B cell (primary cell): ENCODE measurements at regions not wholly inside any gene's neighbourhood (a gene's known extent, or its start where the extent isn't known, plus 50 kb on each side); places are given as distances from the start of the nearest gene placed in this dataset.

ENCODE experiments used
- EZH2 ChIP-seq: IDR thresholded peaks from 2 replicates; pipeline ENCODE4 v1.6.1; 2012; ENCODE audit warnings: borderline replicate concordance, low read depth, mild to moderate bottlenecking, moderate library complexity, low read length; ENCODE audit not compliant: insufficient read depth, poor library complexity, severe bottlenecking
- TF ChIP-seq, protein P1 (sequence below): fragments of 200-600 bp; IDR thresholded peaks from one replicate; pipeline ENCODE4 v1.8.0; 2022; ENCODE audit warnings: antibody characterized with exemption, mild to moderate bottlenecking

DNA sequence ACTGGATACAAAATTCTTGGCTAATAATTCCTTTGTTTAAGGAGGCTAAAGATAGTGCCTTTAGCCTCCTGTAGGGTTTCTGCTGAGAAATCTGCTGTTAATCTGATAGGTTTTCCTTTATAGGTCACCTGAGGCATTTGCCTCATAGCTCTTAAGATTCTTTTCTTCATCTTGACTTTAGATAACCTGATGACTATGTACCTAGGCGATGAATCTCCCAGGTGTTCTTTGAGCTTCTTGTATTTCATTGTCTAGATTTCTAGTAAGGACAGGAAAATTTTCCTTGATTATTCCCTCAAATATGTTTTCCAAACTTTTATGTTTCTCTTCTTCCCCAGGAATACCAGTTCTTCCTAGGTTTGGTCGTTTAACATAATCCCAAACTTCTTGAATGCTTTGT is 479.4 kb upstream of the MAN1A1 start:
- TF ChIP-seq, protein P1, sequence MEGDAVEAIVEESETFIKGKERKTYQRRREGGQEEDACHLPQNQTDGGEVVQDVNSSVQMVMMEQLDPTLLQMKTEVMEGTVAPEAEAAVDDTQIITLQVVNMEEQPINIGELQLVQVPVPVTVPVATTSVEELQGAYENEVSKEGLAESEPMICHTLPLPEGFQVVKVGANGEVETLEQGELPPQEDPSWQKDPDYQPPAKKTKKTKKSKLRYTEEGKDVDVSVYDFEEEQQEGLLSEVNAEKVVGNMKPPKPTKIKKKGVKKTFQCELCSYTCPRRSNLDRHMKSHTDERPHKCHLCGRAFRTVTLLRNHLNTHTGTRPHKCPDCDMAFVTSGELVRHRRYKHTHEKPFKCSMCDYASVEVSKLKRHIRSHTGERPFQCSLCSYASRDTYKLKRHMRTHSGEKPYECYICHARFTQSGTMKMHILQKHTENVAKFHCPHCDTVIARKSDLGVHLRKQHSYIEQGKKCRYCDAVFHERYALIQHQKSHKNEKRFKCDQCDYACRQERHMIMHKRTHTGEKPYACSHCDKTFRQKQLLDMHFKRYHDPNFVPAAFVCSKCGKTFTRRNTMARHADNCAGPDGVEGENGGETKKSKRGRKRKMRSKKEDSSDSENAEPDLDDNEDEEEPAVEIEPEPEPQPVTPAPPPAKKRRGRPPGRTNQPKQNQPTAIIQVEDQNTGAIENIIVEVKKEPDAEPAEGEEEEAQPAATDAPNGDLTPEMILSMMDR, result no peak
- TF ChIP-seq EZH2, result no peak
